CD4-positive, alpha-beta T cell treated with Interleukin-2 at 100 ng/mL for 4 hours (primary cell): ENCODE measurements at regions not wholly inside any gene's neighbourhood (a gene's known extent, or its start where the extent isn't known, plus 50 kb on each side); places are given as distances from the start of the nearest gene placed in this dataset.

Source experiments
- DNase-seq: peaks from one replicate; pipeline ENCODE4 v3.0.0-alpha.2; 2020; ENCODE audit warnings: low spot score

- no peak for DNase-seq
These were observed 329.3 kb upstream of the SPTLC3 start for GRCh38 chr20:12679447-12679846.

- DNase-seq: no peak
These were observed 326.2 kb upstream of the SPTLC3 start for GRCh38 chr20:12682613-12683012.

- DNase-seq: no peak
These were observed 321.3 kb upstream of the SPTLC3 start for GRCh38 chr20:12687476-12687875.

- DNase-seq: no peak
These were observed 312.8 kb upstream of the SPTLC3 start for GRCh38 chr20:12695937-12696336.

- no peak for DNase-seq
These were observed 310.0 kb upstream of the SPTLC3 start for GRCh38 chr20:12698817-12699216.

- DNase-seq: no peak
These were observed 309.2 kb upstream of the SPTLC3 start for GRCh38 chr20:12699374-12700228.

- no peak for DNase-seq
These were observed 308.1 kb upstream of the SPTLC3 start for GRCh38 chr20:12700701-12701100.

GRCh38 chr20:12702312-12702711, 306.5 kb upstream of the SPTLC3 start:
- DNase-seq: no peak

GRCh38 chr20:12715371-12715770, 293.4 kb upstream of the SPTLC3 start:
- no peak for DNase-seq

- no peak for DNase-seq
These were observed 292.6 kb upstream of the SPTLC3 start for GRCh38 chr20:12715991-12716680.

GRCh38 chr20:12717061-12717460, 291.7 kb upstream of the SPTLC3 start:
- no peak for DNase-seq

- DNase-seq: no peak
These were observed 290.2 kb upstream of the SPTLC3 start for GRCh38 chr20:12718619-12719018.

GRCh38 chr20:12721636-12722035, 287.1 kb upstream of the SPTLC3 start:
- DNase-seq: no peak

GRCh38 chr20:12722091-12722490, 286.7 kb upstream of the SPTLC3 start:
- no peak for DNase-seq

GRCh38 chr20:12723811-12724210, 285.0 kb upstream of the SPTLC3 start:
- no peak for DNase-seq

- DNase-seq: no peak
These were observed 280.0 kb upstream of the SPTLC3 start for GRCh38 chr20:12728782-12729181.

GRCh38 chr20:12729326-12729725, 279.4 kb upstream of the SPTLC3 start:
- DNase-seq: no peak

- no peak for DNase-seq
These were observed 275.0 kb upstream of the SPTLC3 start for GRCh38 chr20:12733811-12734210.

GRCh38 chr20:12737497-12737896, 271.3 kb upstream of the SPTLC3 start:
- DNase-seq: no peak

GRCh38 chr20:12737900-12738299, 270.9 kb upstream of the SPTLC3 start:
- DNase-seq: no peak

- DNase-seq: no peak
These were observed 268.1 kb upstream of the SPTLC3 start for GRCh38 chr20:12740647-12741046.

- DNase-seq: no peak
These were observed 264.7 kb upstream of the SPTLC3 start for GRCh38 chr20:12744037-12744436.

- DNase-seq: no peak
These were observed 260.3 kb upstream of the SPTLC3 start for GRCh38 chr20:12748359-12748994.
